SK-N-SH treated with all-trans-retinoic acid at 6 μM for 48 hours (cell line): ENCODE measurements at regions not wholly inside any gene's neighbourhood (a gene's known extent, or its start where the extent isn't known, plus 50 kb on each side); places are given as distances from the start of the nearest gene placed in this dataset.

Experiments
- SNAI2 ChIP-seq: fragments of 250-450 bp; sonication (Bioruptor Pico); IDR thresholded peaks from 2 replicates; pipeline ENCODE4 v1.5.0; 2020; ENCODE audit warnings: mild to moderate bottlenecking, moderate library complexity
- TOX ChIP-seq: fragments of 250-450 bp; sonication (Bioruptor Pico); IDR thresholded peaks from 2 replicates; pipeline ENCODE4 v1.8.0; 2021; ENCODE audit warnings: mild to moderate bottlenecking, moderate library complexity, borderline replicate concordance
- ZNF8 ChIP-seq: fragments of 450-650 bp; formaldehyde crosslinking; IDR thresholded peaks from 2 replicates; pipeline ENCODE4 v1.5.0; 2020; ENCODE audit warnings: mild to moderate bottlenecking, moderate library complexity
- TF ChIP-seq, protein P1 (sequence below): fragments of 250-450 bp; sonication (Bioruptor Pico); IDR thresholded peaks from 2 replicates; pipeline ENCODE4 v1.5.1; 2020; ENCODE audit warnings: low read depth, mild to moderate bottlenecking, moderate library complexity

DNA sequence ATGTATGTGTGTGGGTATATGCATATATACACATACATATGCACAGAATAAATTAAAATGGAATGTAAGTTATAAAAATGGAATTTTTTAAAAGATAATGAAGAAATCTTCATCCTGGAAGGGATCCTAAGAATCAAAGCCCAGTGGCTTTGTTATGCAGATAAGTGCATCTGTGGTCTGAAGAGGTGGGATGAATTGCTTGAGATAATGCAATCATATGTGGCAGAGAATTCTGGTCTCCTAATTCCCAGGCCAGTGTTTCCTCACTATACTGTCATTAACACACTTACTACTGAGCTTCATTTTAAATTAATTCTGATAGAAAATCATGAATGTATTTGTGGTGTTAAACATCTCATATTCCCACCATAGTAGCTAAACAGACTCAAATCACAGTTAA is 86.7 kb upstream of the PRMT6 start:
- TF ChIP-seq, protein P1, sequence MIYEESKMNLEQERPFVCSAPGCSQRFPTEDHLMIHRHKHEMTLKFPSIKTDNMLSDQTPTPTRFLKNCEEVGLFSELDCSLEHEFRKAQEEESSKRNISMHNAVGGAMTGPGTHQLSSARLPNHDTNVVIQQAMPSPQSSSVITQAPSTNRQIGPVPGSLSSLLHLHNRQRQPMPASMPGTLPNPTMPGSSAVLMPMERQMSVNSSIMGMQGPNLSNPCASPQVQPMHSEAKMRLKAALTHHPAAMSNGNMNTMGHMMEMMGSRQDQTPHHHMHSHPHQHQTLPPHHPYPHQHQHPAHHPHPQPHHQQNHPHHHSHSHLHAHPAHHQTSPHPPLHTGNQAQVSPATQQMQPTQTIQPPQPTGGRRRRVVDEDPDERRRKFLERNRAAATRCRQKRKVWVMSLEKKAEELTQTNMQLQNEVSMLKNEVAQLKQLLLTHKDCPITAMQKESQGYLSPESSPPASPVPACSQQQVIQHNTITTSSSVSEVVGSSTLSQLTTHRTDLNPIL (CRISPR knock-in tag) = no peak
- TF ChIP-seq SNAI2 (CRISPR knock-in tag) (no peak), ZNF8 (CRISPR knock-in tag) (no peak), TOX (CRISPR knock-in tag) (no peak)
